Caco-2 (cell line): ENCODE measurements at regions not wholly inside any gene's neighbourhood (a gene's known extent, or its start where the extent isn't known, plus 50 kb on each side); places are given as distances from the start of the nearest gene placed in this dataset.

Source experiments
- BruUV-seq: library from RNA; stranded (reverse); fragments of 400-500 nt; replicated peaks from 2 replicates; lab custom pipeline; 2021; lab: Mats Ljungman, UMichigan
- CTCF ChIA-PET: fragments of 300-600 bp; sonication (Branson Sonifier 250); formaldehyde crosslinking; loops from one replicate; lab custom pipeline; 2022; ENCODE audit warnings: antibody characterized with exemption; lab: Charles Lee
- POLR2A ChIA-PET: fragments of 300-600 bp; sonication (Branson Sonifier 250); formaldehyde crosslinking; loops from one replicate; lab custom pipeline; 2022; ENCODE audit warnings: antibody characterized with exemption; lab: Charles Lee
- DNase-seq, 2 experiments: peaks; one replicate each; pipeline versions ENCODE4 v3.0.0 to v3.0.0-alpha.2; 2020 to 2022
- H3K27me3 ChIP-seq: replicated peaks from 2 replicates; pipeline ENCODE4 v1.6.0; 2011; ENCODE audit warnings: low read length; ENCODE audit not compliant: control insufficient read depth, insufficient read depth
- H3K36me3 ChIP-seq: 2 replicates; pipeline ENCODE4 v1.5.1; 2011; ENCODE audit warnings: low read length; ENCODE audit not compliant: control insufficient read depth, insufficient read depth
- H3K4me1 ChIP-seq: fragments of 250-450 bp; sonication (Bioruptor Pico); 2 replicates; pipeline ENCODE4 v1.5.1; 2020; ENCODE audit warnings: mild to moderate bottlenecking
- H3K4me3 ChIP-seq: 2 replicates; pipeline ENCODE4 v1.5.1; 2011; ENCODE audit warnings: low read depth, mild to moderate bottlenecking, control low read depth, low read length
- H3K9me3 ChIP-seq: fragments of 250-450 bp; sonication (Bioruptor Pico); 2 replicates; pipeline ENCODE4 v1.5.1; 2020; ENCODE audit warnings: mild to moderate bottlenecking, moderate library complexity
- H3K27ac Mint-ChIP-seq: one replicate; pipeline ENCODE4 v1.8.0; 2022; ENCODE audit warnings: mixed read lengths; ENCODE audit not compliant: unreplicated experiment
- H3K27me3 Mint-ChIP-seq: one replicate; pipeline ENCODE4 v1.8.0; 2022; ENCODE audit warnings: mixed read lengths; ENCODE audit not compliant: insufficient read depth, unreplicated experiment
- H3K36me3 Mint-ChIP-seq: one replicate; pipeline ENCODE4 v1.8.0; 2022; ENCODE audit warnings: mild to moderate bottlenecking, mixed read lengths; ENCODE audit not compliant: insufficient read depth, unreplicated experiment
- H3K4me1 Mint-ChIP-seq: one replicate; pipeline ENCODE4 v1.8.0; 2022; ENCODE audit warnings: low read depth, mixed read lengths; ENCODE audit not compliant: unreplicated experiment
- H3K4me3 Mint-ChIP-seq: one replicate; pipeline ENCODE4 v1.8.0; 2022; ENCODE audit warnings: mild to moderate bottlenecking, moderate library complexity, mixed read lengths; ENCODE audit not compliant: unreplicated experiment
- H3K9me3 Mint-ChIP-seq: one replicate; pipeline ENCODE4 v1.8.0; 2022; ENCODE audit warnings: mixed read lengths; ENCODE audit not compliant: unreplicated experiment
- CTCF ChIP-seq, 2 experiments: fragments of 200-600 bp in 1 of 2; IDR thresholded peaks; 1 replicate in 1 of 2; 2 replicates in 1 of 2; pipeline versions ENCODE4 v1.5.1 to v1.8.0; 2011 to 2022; ENCODE audit warnings: antibody characterized with exemption in 1 of 2, control low read depth in 1 of 2, inconsistent platforms in 1 of 2, low read depth in 1 of 2, low read length in 1 of 2, mild to moderate bottlenecking in 1 of 2, moderate library complexity in 1 of 2; ENCODE audit not compliant: insufficient read depth in 1 of 2, severe bottlenecking in 1 of 2, unreplicated experiment in 1 of 2
- intact Hi-C: fragments of 100-400 bp; cut with micrococcal nuclease; formaldehyde crosslinking; loops from one replicate; pipeline ENCODE4 v1.10.0; 2022; ENCODE audit not compliant: unreplicated experiment

GRCh38 chr3:176274161-176274560 is 923.1 kb downstream of the TBL1XR1 start:
- H3K9me3 ChIP-seq, result no peaks in the 10 kb centered on the region
- CTCF ChIA-PET, result no interaction called here
- no peaks in the 10 kb centered on the region for H3K4me1 Mint-ChIP-seq

GRCh38 chr3:176262071-176262470 is 935.2 kb downstream of the TBL1XR1 start:
- POLR2A ChIA-PET, result no interaction called here
- Histone ChIP-seq H3K27me3 (no peaks in the 10 kb centered on the region), H3K9me3 (peaks cover 9% of the 10 kb centered on the region; the same call in 1 of the 2 replicates), H3K4me1 (no peaks in the 10 kb centered on the region), H3K4me3 (no peak overlapping the region), H3K36me3 (no peaks in the 10 kb centered on the region)
- DNase-seq, result no peak
- Mint-ChIP-seq H3K9me3 (peaks cover 20% of the 10 kb centered on the region), H3K4me1 (no peaks in the 10 kb centered on the region), H3K27me3 (no peaks in the 10 kb centered on the region), H3K36me3 (no peaks in the 10 kb centered on the region), H3K4me3 (no peak overlapping the region), H3K27ac (no peak overlapping the region)
- no TSS peak for BruUV-seq
- CTCF ChIA-PET, result no interaction called here
- TF ChIP-seq CTCF (IDR thresholded peaks at IDR 0.05; ENCODE audit: insufficient read depth in 1 of 2, low read depth in 1 of 2, low read length in 1 of 2, severe bottlenecking in 1 of 2, unreplicated experiment in 1 of 2), result no peak
- intact Hi-C loops, result no loop called here

More at GRCh38 chr3:176274161-176274560, 923.1 kb downstream of the TBL1XR1 start:
- no peak for DNase-seq
- Mint-ChIP-seq H3K27ac (no peak overlapping the region), H3K9me3 (no peaks in the 10 kb centered on the region), H3K4me3 (no peak overlapping the region), H3K36me3 (no peaks in the 10 kb centered on the region), H3K27me3 (no peaks in the 10 kb centered on the region)
- TF ChIP-seq CTCF (IDR thresholded peaks at IDR 0.05; ENCODE audit: insufficient read depth in 1 of 2, low read depth in 1 of 2, low read length in 1 of 2, severe bottlenecking in 1 of 2, unreplicated experiment in 1 of 2), result no peak
- Histone ChIP-seq H3K4me1 (no peaks in the 10 kb centered on the region), H3K4me3 (no peak overlapping the region), H3K36me3 (no peaks in the 10 kb centered on the region), H3K27me3 (no peaks in the 10 kb centered on the region)
- no TSS peak for BruUV-seq
- intact Hi-C loops, result no loop called here
- POLR2A ChIA-PET, result no interaction called here

- no peaks in the 10 kb centered on the region for H3K4me1 Mint-ChIP-seq
- Histone ChIP-seq H3K36me3 (no peaks in the 10 kb centered on the region), H3K27me3 (no peaks in the 10 kb centered on the region), H3K4me1 (0 out of 2 replicates have a peak, but pooled peaks cover 4% of the 10 kb centered on the region), H3K9me3 (no peaks in the 10 kb centered on the region), H3K4me3 (no peak overlapping the region)
- DNase-seq, result no peak
- no peak overlapping the region for H3K4me3 Mint-ChIP-seq
- TF ChIP-seq CTCF (IDR thresholded peaks at IDR 0.05; ENCODE audit: insufficient read depth in 1 of 2, low read depth in 1 of 2, low read length in 1 of 2, severe bottlenecking in 1 of 2, unreplicated experiment in 1 of 2), result no peak
- H3K36me3 Mint-ChIP-seq, result no peaks in the 10 kb centered on the region
- intact Hi-C loops, result no loop called here
- H3K27me3 Mint-ChIP-seq, result no peaks in the 10 kb centered on the region
- no peaks in the 10 kb centered on the region for H3K9me3 Mint-ChIP-seq
- BruUV-seq, result no TSS peak
- ChIA-PET CTCF (no interaction called here), POLR2A (no interaction called here)
- H3K27ac Mint-ChIP-seq, result no peak overlapping the region
These were observed 950.1 kb downstream of the TBL1XR1 start for GRCh38 chr3:176247191-176247590.
